ENCODE measurements at regions not wholly inside any gene's neighbourhood (a gene's known extent, or its start where the extent isn't known, plus 50 kb on each side); places are given as distances from the start of the nearest gene placed in this dataset.

- TF ChIP-seq CTCF (conservative IDR thresholded peaks at IDR 0.05; ENCODE audit: low read depth, low read length) (no peak), EZH2 (IDR thresholded peaks at IDR 0.05; ENCODE audit: borderline replicate concordance, low read depth, low read length, poor library complexity, severe bottlenecking) (no peak)
Measured at GRCh38 chr2:65915273-65915672, 482.9 kb upstream of the SPRED2 start.
